MG63 (cell line): ENCODE measurements at regions not wholly inside any gene's neighbourhood (a gene's known extent, or its start where the extent isn't known, plus 50 kb on each side); places are given as distances from the start of the nearest gene placed in this dataset.

Experiments
- DNase-seq: peaks from one replicate; pipeline ENCODE4 v3.0.0-alpha.2; 2020
- H3K27me3 ChIP-seq: fragments of 250-450 bp; sonication (Bioruptor Pico); 2 replicates; pipeline ENCODE4 v1.5.1; 2020; ENCODE audit warnings: mild to moderate bottlenecking, moderate library complexity
- H3K36me3 ChIP-seq: fragments of 250-450 bp; sonication (Bioruptor Pico); 2 replicates; pipeline ENCODE4 v1.5.1; 2020; ENCODE audit warnings: mild to moderate bottlenecking, moderate library complexity
- H3K4me3 ChIP-seq: fragments of 250-450 bp; sonication (Bioruptor Pico); 2 replicates; pipeline ENCODE4 v1.5.1; 2020; ENCODE audit warnings: mild to moderate bottlenecking, moderate library complexity
- H3K9me3 ChIP-seq: fragments of 250-450 bp; sonication (Bioruptor Pico); 2 replicates; pipeline ENCODE4 v1.5.1; 2020; ENCODE audit warnings: mild to moderate bottlenecking, moderate library complexity

DNA sequence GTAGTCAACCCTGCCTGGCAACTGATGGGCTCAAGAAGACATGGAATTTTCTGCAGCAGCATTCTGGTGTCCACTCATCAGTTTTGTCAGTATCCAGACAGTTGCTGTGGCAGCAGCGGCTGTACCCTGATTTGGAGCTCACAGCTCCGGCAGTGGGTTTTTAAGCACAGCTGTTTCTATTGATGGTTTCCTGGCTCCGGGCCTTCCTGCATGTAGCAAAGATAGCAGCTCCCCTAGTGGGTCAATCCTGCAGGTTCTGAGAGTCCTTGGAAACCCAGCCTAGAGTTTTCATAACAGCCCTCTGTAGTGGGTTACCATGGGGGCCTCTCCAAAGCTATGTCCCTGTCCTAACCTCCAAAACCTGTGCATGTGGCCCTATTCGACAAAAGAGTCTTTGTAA, 84.0 kb upstream of the ATP6AP2 start:
- Histone ChIP-seq H3K4me3 (no peak overlapping the region), H3K36me3 (no peaks in the 10 kb centered on the region), H3K9me3 (no peaks in the 10 kb centered on the region), H3K27me3 (no peaks in the 10 kb centered on the region)
- DNase-seq = no peak

DNA sequence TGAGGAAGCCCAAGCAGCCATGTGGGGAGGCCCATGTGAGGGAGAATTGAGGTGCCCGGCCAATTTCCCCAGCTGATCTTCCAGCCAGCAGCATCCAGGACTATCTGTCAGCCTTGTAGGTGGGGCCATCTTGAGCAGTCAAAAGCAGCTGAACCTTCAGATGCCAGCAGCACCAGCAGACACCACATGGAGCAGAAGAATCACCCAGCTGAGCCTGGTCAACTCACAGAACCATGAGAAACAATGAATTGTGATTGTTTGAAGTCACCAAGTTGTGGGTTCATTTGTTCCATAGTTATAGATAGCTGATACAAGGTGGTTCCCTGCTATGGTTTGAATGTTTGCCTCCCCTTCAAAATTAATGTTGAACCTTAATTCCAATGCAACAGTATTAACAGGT, 85.1 kb upstream of the ATP6AP2 start:
- no peak for DNase-seq
- H3K36me3 ChIP-seq = no peaks in the 10 kb centered on the region
- H3K4me3 ChIP-seq = no peak overlapping the region
- H3K9me3 ChIP-seq = no peaks in the 10 kb centered on the region
- no peaks in the 10 kb centered on the region for H3K27me3 ChIP-seq

DNA sequence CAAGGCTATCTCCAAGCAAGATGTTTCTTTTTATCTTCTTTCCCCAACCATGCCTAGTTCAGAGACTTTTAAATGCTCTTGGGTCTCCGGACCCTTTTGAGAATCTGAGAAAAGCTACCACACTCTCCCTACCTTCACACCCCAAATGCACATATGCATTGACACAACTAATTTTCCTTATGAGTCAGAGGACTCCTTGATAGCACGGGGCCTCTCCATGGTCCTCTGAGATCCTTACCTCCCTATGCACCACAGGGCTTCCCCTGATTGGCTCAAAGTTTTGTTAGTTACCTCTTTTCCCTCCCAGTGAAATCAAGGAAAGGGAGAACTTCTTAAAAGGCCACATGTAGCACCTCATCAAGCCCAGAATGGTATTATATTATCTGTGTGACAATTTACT, 86.8 kb upstream of the ATP6AP2 start:
- H3K9me3 ChIP-seq = no peaks in the 10 kb centered on the region
- no peaks in the 10 kb centered on the region for H3K27me3 ChIP-seq
- H3K4me3 ChIP-seq = no peak overlapping the region
- no peak for DNase-seq
- H3K36me3 ChIP-seq = no peaks in the 10 kb centered on the region

DNA sequence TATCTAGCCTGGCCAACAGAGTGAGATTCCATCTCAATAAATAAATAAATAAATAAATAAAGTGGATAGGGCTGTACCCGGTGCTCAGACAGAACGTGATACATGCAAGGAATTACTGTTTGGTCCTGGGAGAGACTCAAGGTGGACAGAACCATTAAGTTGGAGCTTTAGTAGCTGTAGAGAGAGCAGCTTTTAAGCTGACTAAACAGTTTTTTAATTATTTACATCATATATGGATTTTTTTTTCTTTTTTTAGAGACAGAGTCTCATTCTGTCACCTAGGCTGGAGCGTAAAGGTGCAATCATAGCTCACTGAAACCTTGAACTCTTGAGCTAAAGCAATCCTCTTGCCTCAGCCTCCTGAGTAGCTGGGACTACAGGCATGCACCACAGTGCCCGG, 92.5 kb upstream of the ATP6AP2 start:
- H3K9me3 ChIP-seq = no peaks in the 10 kb centered on the region
- no peaks in the 10 kb centered on the region for H3K27me3 ChIP-seq
- no peak overlapping the region for H3K4me3 ChIP-seq
- no peaks in the 10 kb centered on the region for H3K36me3 ChIP-seq
- DNase-seq = no peak

DNA sequence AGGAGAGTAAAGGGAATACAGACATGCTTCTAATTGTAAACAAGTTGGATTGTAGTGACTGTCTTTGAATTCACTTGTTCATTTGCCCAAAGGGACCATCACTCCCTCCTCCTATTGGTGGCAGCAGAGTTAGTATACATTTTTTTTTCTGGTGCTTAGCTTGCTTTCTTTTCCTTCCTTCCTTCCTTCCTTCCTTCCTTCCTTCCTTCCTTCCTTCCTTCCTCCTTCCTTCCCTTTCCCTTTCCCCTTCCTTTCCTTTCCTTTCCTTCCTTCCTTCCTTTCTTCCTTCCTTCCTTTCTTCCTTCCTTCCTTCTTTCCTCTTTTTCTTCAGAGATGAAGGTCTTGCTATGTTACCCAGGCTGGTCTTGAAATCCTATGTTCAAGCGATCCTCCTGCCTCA, 94.8 kb upstream of the ATP6AP2 start:
- H3K9me3 ChIP-seq = no peaks in the 10 kb centered on the region
- no peaks in the 10 kb centered on the region for H3K36me3 ChIP-seq
- H3K4me3 ChIP-seq = no peak overlapping the region
- no peaks in the 10 kb centered on the region for H3K27me3 ChIP-seq
- DNase-seq = no peak

DNA sequence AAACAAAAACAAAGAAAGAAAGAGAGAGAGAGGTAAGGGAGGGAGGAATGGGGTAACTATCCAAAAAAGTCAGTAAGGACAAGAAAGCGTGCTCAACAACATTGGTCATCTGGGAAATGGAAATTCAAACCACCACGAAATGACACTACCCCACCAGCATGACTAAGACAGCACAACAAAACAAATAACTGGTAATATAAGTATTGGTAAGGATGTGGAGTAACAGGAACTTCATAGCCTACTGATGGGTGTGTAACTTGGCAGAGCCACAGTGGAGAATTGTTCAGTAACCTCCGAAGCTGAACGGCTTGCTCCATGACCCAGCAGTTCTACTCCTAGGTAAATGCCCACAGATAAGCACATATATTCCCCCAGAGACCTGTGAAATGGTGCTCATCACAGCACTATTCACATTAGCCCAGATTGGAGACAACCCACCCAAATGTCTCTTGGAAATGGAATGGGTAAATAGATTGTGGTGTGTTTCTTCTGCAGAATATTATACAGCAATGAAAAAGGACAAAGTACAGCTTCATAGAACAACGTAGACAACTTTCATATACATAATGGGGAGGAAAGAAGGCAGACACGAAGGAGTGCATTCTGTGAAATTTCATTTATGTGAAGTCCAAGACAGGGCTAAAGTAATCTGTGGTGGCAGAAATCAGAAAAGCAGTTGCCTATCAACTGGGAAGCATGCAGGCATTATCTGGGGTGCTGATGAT, 95.5 kb upstream of the ATP6AP2 start:
- Histone ChIP-seq H3K9me3 (no peaks in the 10 kb centered on the region), H3K27me3 (no peaks in the 10 kb centered on the region), H3K4me3 (no peak overlapping the region), H3K36me3 (no peaks in the 10 kb centered on the region)
- DNase-seq = no peak

DNA sequence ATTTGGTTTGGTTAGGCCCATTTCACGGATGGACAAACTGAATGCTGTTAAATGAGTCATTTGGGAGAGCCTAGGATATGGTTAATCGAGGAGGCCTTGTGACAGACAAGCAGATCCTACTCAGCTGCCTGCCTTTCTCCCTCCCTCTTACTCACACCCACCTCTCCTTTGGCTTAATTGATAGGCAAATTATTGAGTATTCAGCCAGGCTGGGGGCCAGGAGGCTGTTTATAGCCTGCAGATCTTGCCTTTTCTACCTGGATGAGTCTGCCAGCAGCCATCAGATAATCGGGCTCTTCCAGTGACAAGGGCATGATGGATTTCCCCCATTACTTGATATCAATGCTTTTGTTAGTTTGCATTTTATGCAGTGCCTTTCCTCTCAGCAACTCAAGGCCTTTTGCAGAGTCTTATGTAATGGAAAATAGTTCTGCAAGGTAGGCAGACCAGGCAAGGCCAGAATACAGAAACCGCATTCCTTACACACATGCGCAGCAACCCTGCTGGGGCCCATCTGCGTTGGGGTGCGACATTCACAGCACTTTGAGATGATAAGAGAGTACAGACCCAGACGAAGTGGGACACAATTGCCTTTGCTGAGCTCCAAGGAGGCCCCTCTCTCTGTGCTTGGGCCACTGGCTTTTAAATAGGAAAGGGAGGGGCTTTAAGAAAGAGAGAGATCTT, 96.2 kb upstream of the ATP6AP2 start:
- H3K9me3 ChIP-seq = no peaks in the 10 kb centered on the region
- H3K4me3 ChIP-seq = no peak overlapping the region
- no peak for DNase-seq
- no peaks in the 10 kb centered on the region for H3K36me3 ChIP-seq
- no peaks in the 10 kb centered on the region for H3K27me3 ChIP-seq

DNA sequence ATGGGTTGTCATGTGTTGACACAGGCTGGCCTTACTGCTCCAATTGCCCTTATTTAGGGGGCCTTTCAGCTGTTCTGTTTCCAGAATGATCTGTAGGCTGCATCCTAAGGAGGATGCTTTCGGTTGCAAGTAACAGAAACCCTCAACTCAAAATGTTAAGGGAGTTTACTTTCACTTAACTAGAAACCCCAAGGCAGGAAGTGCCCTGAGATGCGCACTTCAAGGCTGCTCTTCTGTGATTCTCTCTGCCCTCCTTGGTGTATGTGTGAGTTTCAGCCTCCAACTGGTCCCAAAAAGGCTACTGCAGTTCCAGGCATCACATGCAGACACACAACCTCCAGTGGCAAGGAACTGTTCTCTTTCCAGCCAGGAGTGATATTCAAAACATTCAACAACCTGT, 97.3 kb upstream of the ATP6AP2 start:
- DNase-seq = no peak
- Histone ChIP-seq H3K4me3 (no peak overlapping the region), H3K36me3 (no peaks in the 10 kb centered on the region), H3K27me3 (no peaks in the 10 kb centered on the region), H3K9me3 (no peaks in the 10 kb centered on the region)

DNA sequence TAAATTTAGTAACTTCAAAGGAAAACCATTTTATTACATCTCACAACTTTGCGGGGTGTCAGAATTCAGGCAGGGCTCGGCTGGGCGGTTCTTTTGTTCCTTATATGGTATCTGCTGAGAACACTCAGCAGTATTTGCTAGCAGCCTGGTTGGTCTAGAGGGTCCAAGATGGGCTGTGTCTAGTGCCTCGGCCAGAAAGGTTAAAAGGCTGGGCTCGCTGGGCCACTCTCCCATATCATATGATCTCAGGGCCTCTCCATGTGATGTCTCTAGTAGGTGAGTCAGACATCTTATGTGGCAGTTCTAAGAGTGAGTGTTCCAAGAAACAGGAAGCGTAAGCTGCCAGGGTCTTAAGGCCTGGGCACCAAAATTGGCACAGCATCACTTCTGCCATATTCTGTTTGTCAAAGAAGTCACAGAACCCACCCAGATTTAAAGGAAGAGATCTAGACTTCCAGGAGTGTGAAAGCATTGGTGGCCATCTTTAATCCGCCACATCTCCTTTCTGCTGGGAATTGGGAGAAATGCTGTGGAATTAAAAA, 100.9 kb upstream of the ATP6AP2 start:
- Histone ChIP-seq H3K36me3 (no peaks in the 10 kb centered on the region), H3K27me3 (no peaks in the 10 kb centered on the region), H3K9me3 (no peaks in the 10 kb centered on the region), H3K4me3 (no peak overlapping the region)
- peak; percentile 46 for DNase-seq

DNA sequence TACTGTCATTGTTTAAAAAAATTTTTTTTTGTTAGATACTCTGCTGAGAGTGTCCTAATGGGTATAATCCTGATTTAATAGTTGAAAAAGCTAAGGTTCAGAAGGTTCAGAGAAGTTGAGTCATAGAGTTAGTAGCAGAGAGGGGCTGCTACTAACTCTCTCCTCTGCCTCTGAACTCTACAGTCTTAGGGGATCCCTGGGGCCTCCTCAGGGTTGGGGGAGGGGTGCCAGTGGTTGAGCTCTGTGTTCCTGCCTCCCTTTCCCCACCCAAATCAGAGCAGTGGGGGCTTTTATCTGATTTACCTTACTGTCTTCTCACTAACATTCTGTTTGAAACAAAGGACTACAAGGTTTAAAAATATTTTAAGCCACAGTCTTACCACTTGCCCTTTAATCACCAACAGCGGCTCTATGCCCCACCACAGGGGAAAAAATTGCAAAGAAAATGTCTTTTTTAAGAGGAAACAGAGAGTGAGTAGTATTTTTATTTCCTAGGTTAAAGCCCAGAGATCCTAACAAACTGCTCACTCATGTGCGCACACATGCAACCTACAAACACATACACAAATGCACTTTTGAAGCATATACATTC, 102.2 kb upstream of the ATP6AP2 start:
- DNase-seq = no peak
- Histone ChIP-seq H3K27me3 (no peaks in the 10 kb centered on the region), H3K4me3 (no peak overlapping the region), H3K9me3 (no peaks in the 10 kb centered on the region), H3K36me3 (no peaks in the 10 kb centered on the region)

DNA sequence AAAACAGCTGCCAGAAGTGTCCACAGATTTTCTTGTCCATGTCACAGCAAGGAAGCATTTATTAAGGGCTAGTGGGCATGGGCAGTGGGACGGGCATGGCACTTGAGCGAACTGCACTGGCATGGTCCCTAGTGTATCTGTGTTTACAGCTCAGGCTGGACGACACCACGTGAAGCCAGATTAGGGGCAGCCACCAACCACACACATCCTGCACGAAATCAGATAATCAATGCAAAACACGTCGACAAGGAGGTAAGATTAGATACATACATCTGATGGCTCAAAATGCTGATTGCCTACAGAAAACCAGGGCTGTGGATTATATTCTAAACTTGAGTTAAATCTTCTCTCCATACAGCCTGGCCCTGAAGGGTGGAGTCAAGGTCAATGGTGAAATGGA, 103.8 kb upstream of the ATP6AP2 start:
- Histone ChIP-seq H3K27me3 (no peaks in the 10 kb centered on the region), H3K4me3 (no peak overlapping the region), H3K36me3 (no peaks in the 10 kb centered on the region), H3K9me3 (no peaks in the 10 kb centered on the region)
- no peak for DNase-seq

DNA sequence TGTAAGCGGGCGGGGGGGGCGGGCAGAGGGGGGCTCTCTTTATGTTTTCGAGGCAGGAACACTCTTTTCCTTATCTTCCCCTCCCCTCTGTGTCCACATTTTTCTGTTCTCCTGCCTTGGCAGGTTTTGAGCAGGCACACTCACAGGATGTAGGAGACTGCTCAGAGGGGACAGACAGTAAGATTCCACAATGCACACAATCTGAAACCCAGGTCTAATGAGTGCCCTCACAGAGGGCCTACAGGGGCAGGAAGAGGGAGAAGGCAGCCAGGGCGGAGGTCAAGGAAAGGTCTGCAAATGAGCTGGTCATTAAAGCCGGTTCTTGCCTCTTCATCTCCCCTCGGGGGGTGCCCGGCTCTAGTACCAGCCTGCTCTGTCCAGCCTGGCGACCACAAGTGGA, 106.1 kb upstream of the ATP6AP2 start:
- no peak for DNase-seq
- no peaks in the 10 kb centered on the region for H3K27me3 ChIP-seq
- no peak overlapping the region for H3K4me3 ChIP-seq
- H3K9me3 ChIP-seq = no peaks in the 10 kb centered on the region
- no peaks in the 10 kb centered on the region for H3K36me3 ChIP-seq

DNA sequence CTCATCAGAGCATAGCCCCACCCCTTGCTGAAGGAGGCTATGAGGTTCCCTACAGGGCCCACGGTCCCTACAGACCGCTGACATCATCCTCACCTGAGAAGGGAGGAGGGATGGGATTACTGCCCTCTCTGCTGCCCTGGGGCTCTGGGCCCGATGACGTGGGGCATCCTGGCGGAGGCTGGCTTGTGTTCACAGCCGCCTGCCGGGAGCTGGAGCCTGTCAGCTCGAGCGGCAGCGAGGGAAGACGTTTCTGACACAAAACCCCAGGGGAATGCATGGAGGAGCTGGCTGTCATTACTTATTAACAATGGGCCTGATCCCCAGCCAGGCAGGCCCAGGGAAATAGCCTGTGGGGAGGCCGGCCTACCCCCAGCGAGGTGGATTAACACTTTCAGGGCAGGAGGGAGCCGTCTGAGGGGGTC, 106.6 kb upstream of the ATP6AP2 start:
- H3K4me3 ChIP-seq = no peak overlapping the region
- DNase-seq = peak; percentile 70

DNA sequence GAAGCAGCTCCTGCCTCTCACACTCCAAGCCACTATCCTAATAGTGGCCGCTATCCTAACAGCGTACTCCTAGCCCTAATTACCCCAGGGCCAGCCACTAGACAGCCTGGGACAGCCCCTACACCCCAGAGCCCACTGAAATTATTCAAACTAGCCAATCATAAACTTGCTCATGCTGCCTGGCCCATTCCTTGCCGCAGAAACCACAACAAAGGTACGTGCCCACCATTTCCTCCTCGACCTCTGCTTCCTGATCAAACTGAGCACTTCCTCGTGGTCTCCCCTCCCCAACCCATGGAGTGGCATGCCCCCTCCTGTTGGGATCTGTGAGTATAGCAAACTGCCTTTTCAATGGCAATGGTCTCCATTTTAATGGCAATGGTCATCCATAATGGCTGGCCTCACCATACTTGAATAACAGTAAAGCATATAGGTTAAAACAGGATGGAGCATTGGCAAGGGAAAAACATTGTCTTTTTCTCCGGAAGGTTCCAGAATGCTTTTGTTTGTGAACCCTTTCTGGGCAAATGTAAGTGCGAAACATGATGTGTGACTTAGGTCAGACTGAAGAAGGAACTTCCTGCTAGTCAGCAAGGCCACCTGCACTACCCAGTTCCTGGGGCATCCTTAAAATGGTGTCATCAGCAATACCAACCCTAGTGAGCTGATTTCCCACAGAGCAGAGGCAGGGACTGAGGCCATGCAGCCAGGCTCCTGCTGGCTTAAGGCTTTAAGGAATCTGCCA, 107.1 kb upstream of the ATP6AP2 start:
- no peaks in the 10 kb centered on the region for H3K36me3 ChIP-seq

More for the DNA sequence above, 106.6 kb upstream of the ATP6AP2 start:
- H3K9me3 ChIP-seq = no peaks in the 10 kb centered on the region
- H3K36me3 ChIP-seq = no peaks in the 10 kb centered on the region
- no peaks in the 10 kb centered on the region for H3K27me3 ChIP-seq

DNA sequence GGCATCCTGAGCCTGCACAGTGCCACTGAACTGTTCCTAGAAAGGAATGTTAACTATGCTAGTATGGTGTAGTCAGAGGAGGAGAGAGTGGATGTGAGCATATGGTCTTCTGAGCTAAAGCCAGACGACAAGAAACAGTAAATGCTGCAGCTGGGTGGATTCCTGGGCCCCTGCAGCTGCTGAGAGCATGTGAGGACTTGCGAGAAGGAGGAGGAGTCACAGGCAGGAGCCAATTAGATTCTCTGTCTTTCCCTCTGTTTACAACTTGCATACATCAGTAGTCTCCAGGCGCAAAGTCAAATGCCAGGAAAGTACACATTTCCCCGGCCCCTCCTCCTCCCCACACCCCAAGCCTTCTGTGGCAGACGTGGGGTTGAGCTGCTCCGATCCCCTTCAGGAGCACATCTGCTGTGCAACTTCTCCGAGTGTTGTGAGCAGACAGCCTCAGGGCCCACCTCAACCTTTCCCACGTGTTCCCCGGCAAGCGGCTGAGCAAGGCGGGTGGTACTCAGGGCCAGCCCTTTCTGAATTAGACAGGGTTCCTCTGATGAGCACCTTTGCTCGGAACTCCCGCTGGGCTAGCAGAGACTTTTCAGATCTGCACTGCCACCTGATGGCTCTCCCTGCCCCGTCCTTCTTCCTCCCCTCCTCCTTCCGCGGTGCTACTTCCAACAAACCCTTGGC, 108.7 kb upstream of the ATP6AP2 start:
- no peaks in the 10 kb centered on the region for H3K9me3 ChIP-seq
- peak; percentile 38 for DNase-seq
- no peaks in the 10 kb centered on the region for H3K36me3 ChIP-seq
- no peaks in the 10 kb centered on the region for H3K27me3 ChIP-seq
- no peak overlapping the region for H3K4me3 ChIP-seq

More for the DNA sequence above, 107.1 kb upstream of the ATP6AP2 start:
- no peak overlapping the region for H3K4me3 ChIP-seq
- DNase-seq = no peak
- no peaks in the 10 kb centered on the region for H3K27me3 ChIP-seq
- no peaks in the 10 kb centered on the region for H3K9me3 ChIP-seq

DNA sequence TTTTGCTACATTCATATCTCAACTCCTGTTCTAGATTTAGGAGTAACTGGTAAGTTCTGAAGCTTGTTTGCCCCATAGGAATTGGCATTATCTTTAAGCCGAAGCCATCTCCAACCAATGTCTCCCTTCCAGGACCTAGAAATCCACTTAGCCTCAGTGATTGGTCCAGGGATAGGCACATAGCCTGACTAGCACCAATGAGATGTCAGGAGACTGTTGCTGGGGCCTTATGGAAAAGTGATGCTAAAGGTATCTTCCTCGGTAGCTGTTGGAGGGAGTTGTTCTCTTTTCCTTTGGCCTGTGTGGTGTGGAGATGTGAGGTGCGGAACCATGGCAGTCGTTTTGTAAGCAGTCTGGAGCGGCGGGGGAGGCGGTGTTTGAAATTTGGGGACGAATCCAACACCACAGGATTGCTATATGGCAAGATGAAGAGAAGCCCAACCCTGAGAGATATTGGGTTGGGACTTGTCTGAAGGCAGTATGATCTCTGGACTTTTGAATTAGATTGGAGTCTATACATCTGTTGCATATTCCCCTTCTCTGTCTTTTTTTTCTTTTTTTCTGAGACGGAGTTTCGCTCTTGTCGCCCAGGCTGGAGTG, 109.8 kb upstream of the ATP6AP2 start:
- H3K36me3 ChIP-seq = no peaks in the 10 kb centered on the region
- no peaks in the 10 kb centered on the region for H3K27me3 ChIP-seq
- no peaks in the 10 kb centered on the region for H3K9me3 ChIP-seq
- DNase-seq = no peak
- H3K4me3 ChIP-seq = no peak overlapping the region
